ENCODE measurements at regions not wholly inside any gene's neighbourhood (a gene's known extent, or its start where the extent isn't known, plus 50 kb on each side); places are given as distances from the start of the nearest gene placed in this dataset.

DNA sequence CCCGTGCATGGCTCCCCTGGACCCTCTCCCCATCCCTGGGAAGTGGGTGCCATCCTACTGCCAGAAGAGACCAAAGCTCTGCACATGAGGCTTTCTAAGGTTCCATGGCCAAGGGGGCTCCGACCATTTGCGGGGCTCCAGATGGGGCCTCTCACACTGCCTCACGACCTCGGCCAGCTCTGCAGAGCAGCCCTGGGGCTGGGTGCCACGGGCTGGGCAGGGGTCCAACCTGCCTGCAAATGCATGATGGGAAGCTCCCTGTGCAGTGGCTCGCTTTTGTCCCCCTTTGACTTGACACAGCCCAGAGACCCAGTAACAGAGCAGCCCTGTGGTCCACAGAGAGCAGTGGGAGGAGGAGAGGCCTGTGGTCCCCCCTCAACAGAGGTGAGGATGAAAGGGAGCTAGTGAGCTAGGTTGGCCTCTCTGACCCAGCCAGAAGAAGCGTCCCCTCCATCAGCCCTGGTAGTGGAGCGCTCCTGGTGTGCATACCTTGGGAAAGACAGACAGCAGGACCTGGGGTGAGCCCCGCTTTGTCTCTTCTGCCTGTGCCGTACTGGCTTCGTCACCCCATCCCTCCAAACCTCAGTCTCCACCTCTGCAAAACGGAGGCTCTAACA, 174.1 kb downstream of the DDX1 start:
- no peak for TF ChIP-seq POLR2A (IDR thresholded peaks at IDR 0.05)
- TF ChIP-seq, protein P1, sequence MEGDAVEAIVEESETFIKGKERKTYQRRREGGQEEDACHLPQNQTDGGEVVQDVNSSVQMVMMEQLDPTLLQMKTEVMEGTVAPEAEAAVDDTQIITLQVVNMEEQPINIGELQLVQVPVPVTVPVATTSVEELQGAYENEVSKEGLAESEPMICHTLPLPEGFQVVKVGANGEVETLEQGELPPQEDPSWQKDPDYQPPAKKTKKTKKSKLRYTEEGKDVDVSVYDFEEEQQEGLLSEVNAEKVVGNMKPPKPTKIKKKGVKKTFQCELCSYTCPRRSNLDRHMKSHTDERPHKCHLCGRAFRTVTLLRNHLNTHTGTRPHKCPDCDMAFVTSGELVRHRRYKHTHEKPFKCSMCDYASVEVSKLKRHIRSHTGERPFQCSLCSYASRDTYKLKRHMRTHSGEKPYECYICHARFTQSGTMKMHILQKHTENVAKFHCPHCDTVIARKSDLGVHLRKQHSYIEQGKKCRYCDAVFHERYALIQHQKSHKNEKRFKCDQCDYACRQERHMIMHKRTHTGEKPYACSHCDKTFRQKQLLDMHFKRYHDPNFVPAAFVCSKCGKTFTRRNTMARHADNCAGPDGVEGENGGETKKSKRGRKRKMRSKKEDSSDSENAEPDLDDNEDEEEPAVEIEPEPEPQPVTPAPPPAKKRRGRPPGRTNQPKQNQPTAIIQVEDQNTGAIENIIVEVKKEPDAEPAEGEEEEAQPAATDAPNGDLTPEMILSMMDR (IDR thresholded peaks at IDR 0.05), result no peak

Measured in body of pancreas (tissue), 4 donors.